Keratinocyte (primary cell): ENCODE measurements at regions not wholly inside any gene's neighbourhood (a gene's known extent, or its start where the extent isn't known, plus 50 kb on each side); places are given as distances from the start of the nearest gene placed in this dataset.

Experiments
- DNase-seq: peaks from one replicate; pipeline ENCODE4 v3.0.0-alpha.2; 2011; ENCODE audit warnings: low read depth, missing footprints, low spot score
- FAIRE-seq: peaks from 2 replicates; lab custom pipeline; 2011; peaks lifted over from hg19 to GRCh38; lab: Jason Lieb, UNC
- H2AFZ ChIP-seq: 2 replicates; pipeline ENCODE4 v1.6.0; 2012; ENCODE audit warnings: low read length, control low read depth, inconsistent platforms; ENCODE audit not compliant: control insufficient read depth
- H3K27ac ChIP-seq: 2 replicates; pipeline ENCODE4 v1.5.1; 2011; ENCODE audit warnings: low read length; ENCODE audit not compliant: control insufficient read depth, insufficient read depth
- H3K27me3 ChIP-seq: 3 replicates; pipeline ENCODE4 v1.6.0; 2011; ENCODE audit warnings: low read length; ENCODE audit not compliant: control insufficient read depth, insufficient read depth; ENCODE audit errors: extremely low read depth
- H3K36me3 ChIP-seq, 2 experiments: 2 replicates in 1 of 2; 3 replicates in 1 of 2; pipeline ENCODE4 v1.5.1; 2011; ENCODE audit warnings: low read length in 2 of 2, mild to moderate bottlenecking in 1 of 2; ENCODE audit not compliant: control insufficient read depth in 2 of 2, insufficient read depth in 2 of 2; ENCODE audit errors: extremely low read depth in 1 of 2
- H3K4me1 ChIP-seq: 3 replicates; pipeline ENCODE4 v1.5.1; 2011; ENCODE audit warnings: low read length; ENCODE audit not compliant: control insufficient read depth, insufficient read depth; ENCODE audit errors: extremely low read depth
- H3K4me2 ChIP-seq: 3 replicates; pipeline ENCODE4 v1.6.0; 2011; ENCODE audit warnings: low read depth, low read length; ENCODE audit not compliant: control insufficient read depth, insufficient read depth; ENCODE audit errors: extremely low read depth
- H3K4me3 ChIP-seq, 3 experiments: fragments of 200-600 bp in 1 of 3; sonication (generic) in 1 of 3; 2 replicates in 2 of 3; 3 replicates in 1 of 3; pipeline ENCODE4 v1.5.1; 2011 to 2016; ENCODE audit warnings: low read length in 3 of 3, mild to moderate bottlenecking in 3 of 3, control low read depth in 2 of 3, inconsistent platforms in 1 of 3, low read depth in 1 of 3, mixed read lengths in 1 of 3, mixed run types in 1 of 3, moderate library complexity in 1 of 3; ENCODE audit not compliant: control insufficient read depth in 2 of 3, insufficient read depth in 2 of 3; ENCODE audit errors: extremely low read depth in 1 of 3
- H3K79me2 ChIP-seq: 2 replicates; pipeline ENCODE4 v1.6.0; 2012; ENCODE audit warnings: low read length; ENCODE audit not compliant: control insufficient read depth, insufficient read depth
- H3K9ac ChIP-seq: 3 replicates; pipeline ENCODE4 v1.6.0; 2011; ENCODE audit warnings: low read length; ENCODE audit not compliant: control insufficient read depth, insufficient read depth; ENCODE audit errors: extremely low read depth
- H3K9me1 ChIP-seq: 3 replicates; pipeline ENCODE4 v1.6.0; 2011; ENCODE audit warnings: low read length; ENCODE audit not compliant: control insufficient read depth, insufficient read depth; ENCODE audit errors: extremely low read depth
- H3K9me3 ChIP-seq: 2 replicates; pipeline ENCODE4 v1.5.1; 2012; ENCODE audit warnings: low read depth, low read length; ENCODE audit not compliant: control insufficient read depth
- H4K20me1 ChIP-seq: 3 replicates; pipeline ENCODE4 v1.6.0; 2011; ENCODE audit warnings: low read length; ENCODE audit not compliant: control insufficient read depth, insufficient read depth; ENCODE audit errors: extremely low read depth
- CTCF ChIP-seq, 3 experiments: IDR thresholded peaks in 1 of 3; conservative IDR thresholded peaks in 1 of 3; optimal IDR thresholded peaks in 1 of 3; 2 replicates in 2 of 3; 3 replicates in 1 of 3; pipeline versions ENCODE3 to v1.5.1; 2011; ENCODE audit warnings: low read length in 3 of 3, mild to moderate bottlenecking in 3 of 3, moderate library complexity in 2 of 3, control low read depth in 1 of 3, inconsistent platforms in 1 of 3; ENCODE audit not compliant: insufficient read depth in 2 of 3; ENCODE audit errors: extremely low read depth in 1 of 3
- EZH2 ChIP-seq: IDR thresholded peaks from one replicate; pipeline ENCODE4 v1.6.1; 2012; ENCODE audit warnings: inconsistent platforms, mild to moderate bottlenecking, low read length, moderate library complexity
- dilution Hi-C: fragments of 300-500 bp; cut with MboI; formaldehyde crosslinking; loops from one replicate; pipeline ENCODE4 v1.7.0; 2020; ENCODE audit warnings: low sequenced_read_pairs; ENCODE audit not compliant: extremely low pct_ligation_motif_present

- Histone ChIP-seq H3K27ac (no peak overlapping the region), H3K9me3 (no peaks in the 10 kb centered on the region), H3K27me3 (no peaks in the 10 kb centered on the region), H4K20me1 (no peaks in the 10 kb centered on the region), H3K36me3 (no peaks in the 10 kb centered on the region), H3K79me2 (no peaks in the 10 kb centered on the region), H3K9me1 (no peaks in the 10 kb centered on the region), H3K4me1 (no peaks in the 10 kb centered on the region), H2AFZ (no peak overlapping the region), H3K4me3 (no peak overlapping the region), H3K9ac (no peak overlapping the region), H3K4me2 (no peak overlapping the region)
- no peak for FAIRE-seq
- dilution Hi-C loops, result no loop called here
- no peak for DNase-seq
- no peak for TF ChIP-seq CTCF (optimal IDR thresholded peaks at IDR 0.05 in 1 of 3, IDR thresholded peaks at IDR 0.05 in 1 of 3, conservative IDR thresholded peaks at IDR 0.05 in 1 of 3; ENCODE audit: extremely low read depth in 1 of 3, insufficient read depth in 2 of 3, low read length in 3 of 3)
- no peak for TF ChIP-seq EZH2
Measured at GRCh38 chr2:56531668-56532420, 348.1 kb downstream of the CCDC85A start.

GRCh38 chr2:56534321-56534720, 350.5 kb downstream of the CCDC85A start:
- Histone ChIP-seq H3K9me1 (no peaks in the 10 kb centered on the region), H3K9me3 (no peaks in the 10 kb centered on the region), H3K4me1 (no peaks in the 10 kb centered on the region), H2AFZ (no peak overlapping the region), H3K4me3 (no peak overlapping the region), H4K20me1 (no peaks in the 10 kb centered on the region), H3K27me3 (no peaks in the 10 kb centered on the region), H3K79me2 (no peaks in the 10 kb centered on the region), H3K4me2 (no peak overlapping the region), H3K36me3 (no peaks in the 10 kb centered on the region), H3K9ac (no peak overlapping the region), H3K27ac (no peak overlapping the region)
- no peak for TF ChIP-seq EZH2
- no peak for TF ChIP-seq CTCF (optimal IDR thresholded peaks at IDR 0.05 in 1 of 3, IDR thresholded peaks at IDR 0.05 in 1 of 3, conservative IDR thresholded peaks at IDR 0.05 in 1 of 3; ENCODE audit: extremely low read depth in 1 of 3, insufficient read depth in 2 of 3, low read length in 3 of 3)
- dilution Hi-C loops, result no loop called here
- DNase-seq (no peak), FAIRE-seq (no peak)
